Stimulated activated CD8-positive, alpha-beta memory T cell treated with anti-CD3 and anti-CD28 coated beads, Interleukin-4, amount 100 ng/mL, for 24 hours (primary cell): ENCODE measurements at regions not wholly inside any gene's neighbourhood (a gene's known extent, or its start where the extent isn't known, plus 50 kb on each side); places are given as distances from the start of the nearest gene placed in this dataset.

ENCODE experiments used
- DNase-seq: peaks from one replicate; pipeline ENCODE4 v3.0.0-alpha.2; 2020; ENCODE audit warnings: low read depth

GRCh38 chr12:93015871-93016751, 87.0 kb upstream of the EEA1 start:
- no peak for DNase-seq

DNA sequence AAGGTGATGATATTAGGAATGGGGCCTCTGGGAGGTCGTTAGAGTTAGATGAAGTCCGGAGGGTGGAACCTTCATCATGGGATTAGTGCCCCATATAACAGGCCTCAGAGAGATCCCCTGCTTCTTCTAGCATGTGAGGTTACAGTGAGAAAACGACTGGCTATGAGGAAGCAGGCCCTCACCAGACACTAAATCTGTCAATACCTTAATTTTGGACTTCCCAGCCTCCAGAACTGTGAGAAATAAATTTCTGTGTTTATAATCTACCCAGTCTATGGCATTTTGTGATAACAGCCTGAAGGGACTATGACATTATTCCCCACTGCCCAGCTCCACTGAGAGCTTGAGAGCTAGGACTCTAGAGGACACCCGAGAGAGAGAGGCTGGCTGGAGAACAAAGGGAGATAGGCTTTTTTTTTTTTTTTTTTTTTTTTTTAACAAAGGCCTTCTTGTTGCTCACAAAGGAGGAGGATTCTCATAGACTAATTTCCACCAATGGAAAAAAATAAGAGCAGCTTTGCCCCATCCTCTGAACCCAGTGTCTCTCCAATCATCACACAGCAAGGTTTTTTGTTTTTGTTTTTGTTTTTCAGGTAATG, 87.8 kb upstream of the EEA1 start:
- no peak for DNase-seq

DNA sequence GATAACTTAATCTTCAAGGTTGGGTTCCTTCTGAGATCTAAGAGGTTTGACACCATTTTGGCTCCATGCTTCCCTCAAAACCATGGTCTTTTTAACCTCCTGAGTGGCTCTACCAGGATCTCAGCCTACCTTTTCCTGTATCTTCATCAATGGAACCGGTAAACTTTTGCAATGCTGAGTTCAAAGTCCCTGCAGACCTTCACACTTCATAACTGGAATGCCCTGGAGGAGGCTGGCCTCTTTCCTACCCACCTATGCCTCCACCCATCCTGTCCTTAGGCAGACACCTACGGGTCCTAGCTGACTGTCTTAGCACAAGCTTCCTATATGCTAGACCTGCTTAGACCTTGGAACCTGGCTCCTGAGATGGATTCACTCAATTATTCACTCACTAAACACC, 89.5 kb upstream of the EEA1 start:
- DNase-seq = no peak

DNA sequence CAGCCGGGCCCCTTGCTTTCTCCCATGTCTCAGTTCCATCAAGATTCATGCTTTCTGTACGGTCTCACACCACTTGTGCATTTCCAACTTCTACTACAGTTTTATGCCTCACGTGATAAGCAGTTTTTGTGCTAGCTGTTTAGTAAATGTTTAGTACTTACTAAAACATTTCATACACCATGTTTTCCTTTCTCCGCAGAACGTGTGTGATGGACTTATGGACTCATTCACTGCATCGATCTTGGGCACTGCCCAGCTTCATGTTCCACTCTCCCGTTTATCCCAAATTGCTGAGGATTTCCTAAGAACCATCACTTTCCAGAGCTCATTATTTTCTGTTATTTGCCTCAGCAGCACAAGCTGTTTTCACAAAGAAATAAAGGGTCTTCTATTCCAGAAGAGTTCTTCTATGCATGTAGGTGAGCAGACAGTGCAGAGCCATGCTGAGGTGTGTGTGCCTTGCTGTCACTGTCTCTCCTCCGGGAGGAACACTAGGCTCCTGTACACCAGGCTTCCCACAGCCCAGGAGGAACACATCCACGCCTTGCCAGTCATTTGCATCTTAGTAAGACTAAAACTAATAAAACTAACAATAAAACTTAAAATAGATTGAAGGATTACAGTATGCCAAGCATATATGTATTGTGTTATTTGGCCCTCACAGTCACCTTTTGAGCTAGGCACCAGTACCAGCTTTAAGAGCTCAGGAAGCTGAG, 90.3 kb upstream of the EEA1 start:
- DNase-seq = no peak

DNA sequence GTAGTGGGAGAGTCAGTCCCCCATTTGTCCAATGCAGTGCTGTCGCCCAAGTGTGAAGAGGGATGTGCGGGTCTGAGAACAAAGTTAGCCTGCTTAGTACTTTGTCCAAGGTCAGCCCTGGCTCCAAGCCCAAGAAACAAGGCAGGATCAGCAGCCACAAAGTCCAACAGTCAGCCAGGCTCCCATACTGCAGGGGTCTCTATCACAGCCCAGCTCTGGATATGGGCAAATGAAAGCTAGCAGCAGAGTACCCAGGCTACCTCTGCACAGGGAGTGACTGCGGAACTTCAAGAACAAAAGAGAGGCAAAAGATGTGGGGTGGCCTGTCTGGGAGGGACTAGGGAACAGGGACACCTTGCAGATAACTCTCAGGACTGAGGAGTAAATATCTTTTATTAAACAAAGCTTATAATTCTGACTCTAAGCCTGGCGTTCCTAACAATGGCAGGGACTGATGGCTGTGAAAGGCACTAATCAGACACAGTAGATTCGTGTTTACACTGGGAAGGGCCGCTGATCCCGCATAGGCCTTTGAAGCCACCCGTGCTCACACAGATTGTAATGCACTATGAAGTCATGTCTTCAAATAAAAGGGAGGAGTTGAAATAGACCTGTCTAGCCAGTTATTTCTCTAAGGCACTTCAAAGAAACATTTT, 91.0 kb upstream of the EEA1 start:
- no peak for DNase-seq

DNA sequence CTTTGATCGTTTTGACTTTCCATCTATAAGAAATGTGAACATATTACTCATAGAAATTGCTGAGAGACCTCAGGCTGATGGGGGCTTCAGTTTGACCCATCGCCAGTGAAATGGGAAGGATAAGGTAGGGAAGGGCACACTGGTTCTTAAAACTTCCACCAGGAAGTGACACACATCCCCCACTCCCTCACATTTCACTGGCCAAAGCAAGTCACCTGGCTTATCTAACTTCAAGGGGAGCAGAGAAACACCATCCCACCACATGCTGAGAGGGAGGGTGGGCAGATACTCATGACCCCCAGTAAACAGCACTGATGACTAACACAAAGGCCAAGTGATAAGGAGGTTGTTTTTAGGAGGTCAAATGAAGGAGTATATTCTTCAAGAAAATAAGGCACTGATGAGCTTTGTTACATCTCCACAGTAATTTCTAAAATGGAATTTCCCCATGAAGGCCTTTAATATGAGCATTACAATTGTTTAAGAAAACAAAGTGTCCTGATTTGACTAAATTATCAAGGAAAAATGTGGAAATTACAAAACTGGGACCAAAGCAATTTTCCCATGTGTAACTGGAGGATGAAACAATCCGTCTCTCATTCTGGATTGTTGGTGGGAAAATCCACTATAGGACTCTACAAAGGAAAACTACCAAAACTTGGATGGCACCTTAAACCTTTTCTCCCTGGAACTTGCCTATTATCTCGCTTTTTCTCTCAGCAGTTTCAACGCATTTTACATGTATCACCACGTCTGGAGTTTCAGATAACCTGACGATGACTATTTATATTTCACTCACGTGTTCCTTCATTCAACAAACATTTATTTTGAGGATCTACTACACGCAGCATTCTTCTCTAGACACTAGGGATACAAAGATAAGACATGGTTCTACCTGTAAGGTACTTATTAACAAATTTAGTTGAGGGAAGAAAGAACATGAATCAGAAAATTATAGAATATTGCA, 91.8 kb upstream of the EEA1 start:
- DNase-seq = no peak

DNA sequence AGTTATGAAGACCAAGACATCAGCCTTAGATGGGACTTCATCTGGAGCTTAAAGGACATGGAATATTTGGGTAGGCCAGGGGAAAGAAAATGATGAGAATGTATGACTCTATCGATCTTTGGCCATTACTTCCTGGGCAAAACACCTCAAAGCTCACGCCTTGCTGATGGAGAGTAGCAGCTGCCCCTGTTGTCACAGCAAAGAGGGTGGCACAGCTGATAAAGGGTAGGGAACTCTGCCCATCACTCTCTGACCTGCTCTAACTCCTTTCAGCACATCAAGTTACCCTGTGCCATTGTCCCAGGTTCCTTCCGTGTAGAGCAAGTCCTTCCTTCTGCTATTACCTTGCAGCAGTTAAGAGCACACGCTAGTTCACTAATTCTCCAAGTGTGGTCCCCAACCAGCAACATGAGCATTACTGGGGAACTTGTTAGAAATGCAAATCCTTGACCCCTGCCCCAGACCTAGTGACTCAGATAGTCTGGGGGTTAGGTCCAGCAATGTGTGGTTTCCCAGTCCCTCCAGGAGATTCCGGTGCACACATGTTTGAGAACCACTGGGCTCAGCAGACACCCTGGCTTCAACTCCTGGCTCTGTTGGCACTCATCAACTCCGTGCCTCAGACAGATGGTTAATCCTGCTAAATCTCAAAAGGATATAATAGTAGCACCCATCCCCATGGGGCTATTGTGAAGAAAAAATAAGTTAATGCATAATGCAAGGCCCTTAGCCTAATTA, 93.7 kb upstream of the EEA1 start:
- DNase-seq = no peak

DNA sequence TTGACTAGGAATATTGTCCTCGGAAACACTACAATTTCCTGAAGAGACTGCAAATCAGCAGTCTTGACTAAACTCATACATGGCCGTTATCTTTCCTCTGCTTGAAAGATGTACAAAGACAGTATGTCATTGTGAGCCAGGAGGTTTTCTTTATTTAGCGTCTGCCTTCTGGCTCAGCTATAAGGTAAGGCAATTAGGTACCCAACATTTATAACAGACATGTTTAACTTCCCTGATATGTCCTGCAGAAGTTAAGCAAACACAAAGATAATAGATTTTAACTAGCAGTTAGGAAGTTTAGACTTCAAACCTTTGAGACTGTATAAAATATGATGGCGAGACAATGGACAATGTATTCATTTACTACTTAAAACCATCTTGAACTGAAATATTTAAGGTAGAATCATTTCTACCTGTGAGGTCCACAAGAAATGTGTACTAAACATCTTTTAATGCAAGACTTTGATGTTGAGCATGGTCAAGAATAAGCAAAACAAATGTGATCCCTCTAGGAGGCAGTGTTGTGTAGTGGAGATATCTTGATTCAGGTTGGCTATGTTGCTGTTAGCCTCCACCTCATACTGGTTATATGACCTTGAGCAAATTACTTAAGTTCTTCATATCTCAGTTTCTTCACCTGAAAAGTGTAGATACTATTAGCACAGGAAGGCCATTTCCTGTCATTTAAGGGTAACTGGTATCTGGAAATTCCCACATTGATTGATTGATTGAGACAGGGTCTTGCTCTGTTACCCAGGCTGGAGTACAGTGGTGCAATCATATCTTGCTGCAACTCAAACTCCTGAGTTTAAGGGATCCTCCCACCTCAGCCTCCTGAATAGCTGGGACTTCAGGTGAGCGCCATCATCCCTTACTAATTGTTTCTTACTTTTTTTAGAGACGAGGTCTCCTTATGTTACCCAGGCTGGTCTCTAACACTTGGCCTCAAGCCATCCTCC, 96.3 kb upstream of the EEA1 start:
- DNase-seq = no peak

DNA sequence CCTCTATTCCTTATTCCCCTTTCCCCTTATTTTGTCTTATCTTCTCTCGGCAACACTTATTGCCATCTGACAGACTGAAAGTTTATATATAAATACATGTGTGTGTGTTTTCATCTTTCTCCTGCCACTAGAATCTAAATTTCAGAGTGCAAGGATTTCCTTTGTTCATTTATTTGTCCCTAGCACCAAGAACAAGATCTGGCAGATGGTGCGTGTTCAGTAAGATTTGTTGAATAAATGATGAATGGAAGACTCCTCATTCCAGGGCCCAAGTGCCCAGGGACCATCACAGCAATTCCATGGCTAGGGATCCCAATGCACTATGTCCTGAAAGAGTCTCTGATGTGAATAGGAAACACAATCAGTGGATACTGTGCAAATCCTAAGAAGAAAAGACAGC, 97.9 kb upstream of the EEA1 start:
- no peak for DNase-seq

- no peak for DNase-seq
Measured at GRCh38 chr12:93029091-93029490, 100.0 kb upstream of the EEA1 start.

DNA sequence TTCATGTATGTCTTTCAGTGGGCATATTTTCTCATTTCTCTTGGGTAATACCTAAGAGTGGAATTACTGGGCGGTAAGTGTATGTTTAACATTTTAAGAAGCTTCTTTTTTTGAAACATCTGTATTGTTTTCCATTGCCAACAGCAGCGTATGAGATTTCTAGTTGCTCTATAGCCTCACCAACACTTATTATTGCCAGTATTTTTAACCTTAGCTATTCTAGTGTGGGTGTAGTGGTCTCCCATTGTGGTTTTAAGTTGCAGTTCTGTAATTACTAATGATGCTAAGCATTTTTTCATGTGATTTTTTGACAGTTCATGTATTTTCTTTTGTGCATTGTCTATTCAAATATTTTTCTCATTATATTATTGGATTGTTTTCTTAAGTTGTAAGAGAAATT, 101.9 kb upstream of the EEA1 start:
- DNase-seq = no peak

- no peak for DNase-seq
Measured at GRCh38 chr12:93032758-93033157, 103.7 kb upstream of the EEA1 start.

DNA sequence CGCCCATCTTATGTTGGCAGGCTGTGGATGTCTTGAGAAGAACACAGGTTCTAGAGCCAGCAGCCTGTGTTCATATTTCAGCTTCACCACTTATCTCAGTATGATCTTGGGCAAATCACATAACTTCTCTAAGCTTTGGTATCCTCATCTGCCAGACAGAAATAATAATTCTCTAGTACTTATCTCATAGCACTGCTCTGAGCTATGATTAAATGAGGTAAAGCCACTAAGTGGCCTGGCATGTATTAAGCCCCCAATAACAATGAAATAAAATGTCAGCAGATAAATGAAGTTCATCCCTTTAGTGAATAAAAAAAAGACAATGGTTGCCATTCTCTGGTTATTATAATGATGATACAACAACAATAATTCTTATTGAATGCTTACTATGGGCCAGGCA, 104.9 kb upstream of the EEA1 start:
- no peak for DNase-seq

GRCh38 chr12:93039062-93039461, 110.0 kb upstream of the EEA1 start:
- no peak for DNase-seq

GRCh38 chr12:93039930-93040329, 110.8 kb upstream of the EEA1 start:
- DNase-seq = no peak

DNA sequence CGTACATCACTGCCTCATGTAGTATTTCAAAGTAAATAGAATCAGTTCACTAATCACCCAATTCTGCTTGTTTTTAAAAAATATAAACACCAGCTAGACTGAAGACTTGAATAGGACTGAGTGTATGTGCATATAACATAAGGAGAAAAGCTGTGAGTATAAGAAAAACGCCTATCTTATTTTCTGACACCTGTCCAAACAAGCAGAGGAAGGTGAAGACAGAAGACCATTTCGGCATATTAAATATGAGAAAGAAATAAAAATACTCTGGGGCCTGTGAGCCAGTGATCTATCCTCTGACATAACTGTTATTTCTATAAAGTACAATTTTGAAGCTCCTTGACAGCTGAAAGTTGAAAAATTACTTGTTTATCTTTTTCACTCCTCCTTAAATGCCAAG, 111.3 kb upstream of the EEA1 start:
- DNase-seq = no peak

DNA sequence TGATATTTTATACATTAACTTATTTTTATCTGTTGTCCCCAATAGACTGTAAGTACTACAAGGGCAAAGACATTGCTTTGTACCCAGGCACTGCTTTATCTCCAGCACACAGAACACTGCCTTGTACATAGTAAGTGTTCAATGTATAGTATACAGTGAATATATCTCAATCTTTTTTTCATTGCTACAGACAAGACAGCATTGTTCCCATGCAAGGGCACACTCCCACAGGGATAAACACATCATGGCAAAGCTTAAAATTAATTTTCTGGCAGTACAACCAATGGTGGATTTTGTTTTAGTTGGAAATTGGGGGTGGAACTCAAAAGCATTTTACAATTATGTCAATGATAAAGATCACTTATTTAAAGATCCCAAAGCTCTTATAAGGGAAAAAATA, 112.3 kb upstream of the EEA1 start:
- DNase-seq = no peak

DNA sequence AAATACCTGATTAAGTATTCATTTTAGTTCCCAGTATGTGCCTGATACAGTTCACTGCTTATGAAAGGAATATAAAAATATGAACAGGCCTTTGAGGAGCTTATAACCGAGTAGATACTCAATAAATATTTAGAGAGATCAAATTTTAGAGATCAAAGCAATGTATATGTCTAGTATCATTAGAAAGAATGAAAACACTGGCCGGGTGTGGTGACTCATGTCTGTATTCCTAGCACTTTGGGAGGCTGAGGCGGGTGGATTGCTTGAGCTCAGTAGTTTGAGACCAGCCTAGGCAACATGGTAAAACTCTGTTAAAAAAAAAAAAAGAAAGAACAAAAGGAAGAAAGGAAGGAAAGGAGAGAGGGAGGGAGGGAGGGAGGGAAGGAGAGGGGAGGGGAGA, 113.2 kb upstream of the EEA1 start:
- DNase-seq = no peak

- no peak for DNase-seq
Measured at GRCh38 chr12:93042684-93043083, 113.6 kb upstream of the EEA1 start.
